ENCODE measurements at regions not wholly inside any gene's neighbourhood (a gene's known extent, or its start where the extent isn't known, plus 50 kb on each side); places are given as distances from the start of the nearest gene placed in this dataset.

- ATAC-seq (ENCODE audit: low read depth) (peak; percentile 86), DNase-seq (ENCODE audit: low spot score) (no peak)
- Histone ChIP-seq H3K27me3 (ENCODE audit: insufficient read depth, poor library complexity, severe bottlenecking) (peaks cover 1% of the 10 kb centered on the region), H3K4me3 (ENCODE audit: severe bottlenecking) (no peak overlapping the region), H3K36me3 (ENCODE audit: low read depth) (no peaks in the 10 kb centered on the region), H3K4me1 (ENCODE audit: insufficient read depth, poor library complexity, severe bottlenecking) (peaks cover 9% of the 10 kb centered on the region), H3K9me3 (ENCODE audit: severe bottlenecking) (no peaks in the 10 kb centered on the region), H3K27ac (ENCODE audit: poor library complexity, severe bottlenecking) (no peak overlapping the region)
- TF ChIP-seq, protein P1, sequence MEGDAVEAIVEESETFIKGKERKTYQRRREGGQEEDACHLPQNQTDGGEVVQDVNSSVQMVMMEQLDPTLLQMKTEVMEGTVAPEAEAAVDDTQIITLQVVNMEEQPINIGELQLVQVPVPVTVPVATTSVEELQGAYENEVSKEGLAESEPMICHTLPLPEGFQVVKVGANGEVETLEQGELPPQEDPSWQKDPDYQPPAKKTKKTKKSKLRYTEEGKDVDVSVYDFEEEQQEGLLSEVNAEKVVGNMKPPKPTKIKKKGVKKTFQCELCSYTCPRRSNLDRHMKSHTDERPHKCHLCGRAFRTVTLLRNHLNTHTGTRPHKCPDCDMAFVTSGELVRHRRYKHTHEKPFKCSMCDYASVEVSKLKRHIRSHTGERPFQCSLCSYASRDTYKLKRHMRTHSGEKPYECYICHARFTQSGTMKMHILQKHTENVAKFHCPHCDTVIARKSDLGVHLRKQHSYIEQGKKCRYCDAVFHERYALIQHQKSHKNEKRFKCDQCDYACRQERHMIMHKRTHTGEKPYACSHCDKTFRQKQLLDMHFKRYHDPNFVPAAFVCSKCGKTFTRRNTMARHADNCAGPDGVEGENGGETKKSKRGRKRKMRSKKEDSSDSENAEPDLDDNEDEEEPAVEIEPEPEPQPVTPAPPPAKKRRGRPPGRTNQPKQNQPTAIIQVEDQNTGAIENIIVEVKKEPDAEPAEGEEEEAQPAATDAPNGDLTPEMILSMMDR (IDR thresholded peaks at IDR 0.05; ENCODE audit: poor library complexity, severe bottlenecking) = no peak
Measured at GRCh38 chr6:168828800-168829199, 387.8 kb downstream of the SMOC2 start.

- Histone ChIP-seq H3K4me3 (ENCODE audit: severe bottlenecking) (no peak overlapping the region), H3K9me3 (ENCODE audit: severe bottlenecking) (no peaks in the 10 kb centered on the region), H3K4me1 (ENCODE audit: insufficient read depth, poor library complexity, severe bottlenecking) (peaks cover 9% of the 10 kb centered on the region), H3K27ac (ENCODE audit: poor library complexity, severe bottlenecking) (no peak overlapping the region), H3K27me3 (ENCODE audit: insufficient read depth, poor library complexity, severe bottlenecking) (no peaks in the 10 kb centered on the region), H3K36me3 (ENCODE audit: low read depth) (no peaks in the 10 kb centered on the region)
- DNase-seq (ENCODE audit: low spot score) (no peak), ATAC-seq (ENCODE audit: low read depth) (no peak)
- TF ChIP-seq, protein P1 (IDR thresholded peaks at IDR 0.05; ENCODE audit: poor library complexity, severe bottlenecking) = no peak
Measured at GRCh38 chr6:168828035-168828434, 387.1 kb downstream of the SMOC2 start.

- Histone ChIP-seq H3K27me3 (ENCODE audit: insufficient read depth, poor library complexity, severe bottlenecking) (no peaks in the 10 kb centered on the region), H3K36me3 (ENCODE audit: low read depth) (no peaks in the 10 kb centered on the region), H3K9me3 (ENCODE audit: severe bottlenecking) (no peaks in the 10 kb centered on the region), H3K4me1 (ENCODE audit: insufficient read depth, poor library complexity, severe bottlenecking) (peaks cover 9% of the 10 kb centered on the region), H3K4me3 (ENCODE audit: severe bottlenecking) (no peak overlapping the region), H3K27ac (ENCODE audit: poor library complexity, severe bottlenecking) (no peak overlapping the region)
- DNase-seq (ENCODE audit: low spot score) (no peak), ATAC-seq (ENCODE audit: low read depth) (no peak)
- TF ChIP-seq, protein P1 (IDR thresholded peaks at IDR 0.05; ENCODE audit: poor library complexity, severe bottlenecking) = no peak
Measured at GRCh38 chr6:168827586-168827871, 386.5 kb downstream of the SMOC2 start.

DNA sequence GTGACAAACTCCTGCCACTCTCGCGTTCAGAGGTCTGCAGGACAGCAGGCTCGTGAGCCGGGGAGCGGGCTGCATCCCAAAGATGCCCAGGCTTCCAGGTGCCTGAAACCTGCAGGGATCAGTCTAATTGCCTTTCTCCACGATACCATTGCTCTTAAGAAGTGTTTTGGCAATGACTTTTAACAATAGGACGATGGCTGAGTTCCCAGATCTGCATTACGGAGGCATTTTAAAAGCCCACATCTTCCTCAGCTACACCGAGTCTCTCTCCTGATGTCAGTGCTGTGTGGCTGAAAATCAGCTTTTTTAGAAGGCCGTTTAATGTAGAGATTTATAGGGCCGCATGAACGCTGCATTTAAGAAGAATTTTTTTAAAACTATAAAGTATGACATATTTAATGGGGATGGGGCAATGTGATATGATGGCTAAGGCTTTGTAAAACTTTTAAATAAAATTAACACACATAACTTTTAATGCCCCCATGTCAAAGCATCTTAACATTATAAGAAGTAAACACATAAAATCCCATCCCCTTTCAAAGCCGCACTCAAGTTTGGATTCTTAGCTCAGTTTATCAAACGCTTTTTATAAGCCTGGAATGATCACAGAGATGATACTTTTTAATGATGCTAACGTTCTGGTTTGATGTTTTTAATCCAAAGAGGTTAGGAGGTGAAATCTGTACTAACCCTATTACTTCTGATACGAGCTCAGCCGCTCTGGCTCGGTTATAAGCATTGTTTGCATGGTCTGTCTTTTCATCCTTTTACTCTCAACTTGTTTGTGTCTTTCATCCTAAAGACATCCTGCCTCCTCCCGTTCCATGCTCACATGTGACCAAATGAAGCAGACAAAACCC lies 386.0 kb downstream of the SMOC2 start:
- ATAC-seq (ENCODE audit: low read depth) = no peak
- no peak overlapping the region for H3K4me3 ChIP-seq (ENCODE audit: severe bottlenecking)
- no peak for DNase-seq (ENCODE audit: low spot score)
- H3K4me1 ChIP-seq (ENCODE audit: insufficient read depth, poor library complexity, severe bottlenecking) = peaks cover 9% of the 10 kb centered on the region
- H3K36me3 ChIP-seq (ENCODE audit: low read depth) = no peaks in the 10 kb centered on the region
- TF ChIP-seq, protein P1 (IDR thresholded peaks at IDR 0.05; ENCODE audit: poor library complexity, severe bottlenecking) = no peak
- H3K27ac ChIP-seq (ENCODE audit: poor library complexity, severe bottlenecking) = no peak overlapping the region
- H3K9me3 ChIP-seq (ENCODE audit: severe bottlenecking) = no peaks in the 10 kb centered on the region
- H3K27me3 ChIP-seq (ENCODE audit: insufficient read depth, poor library complexity, severe bottlenecking) = no peaks in the 10 kb centered on the region

- DNase-seq (ENCODE audit: low spot score) (no peak), ATAC-seq (ENCODE audit: low read depth) (no peak)
- TF ChIP-seq, protein P1 (IDR thresholded peaks at IDR 0.05; ENCODE audit: poor library complexity, severe bottlenecking) = no peak
Measured at GRCh38 chr6:168826078-168826390, 385.1 kb downstream of the SMOC2 start.

More at GRCh38 chr6:168826078-168826390, 385.1 kb downstream of the SMOC2 start:
- H3K36me3 ChIP-seq (ENCODE audit: low read depth) = no peaks in the 10 kb centered on the region
- no peak overlapping the region for H3K4me3 ChIP-seq (ENCODE audit: severe bottlenecking)
- H3K4me1 ChIP-seq (ENCODE audit: insufficient read depth, poor library complexity, severe bottlenecking) = peaks cover 9% of the 10 kb centered on the region
- no peaks in the 10 kb centered on the region for H3K27me3 ChIP-seq (ENCODE audit: insufficient read depth, poor library complexity, severe bottlenecking)
- no peaks in the 10 kb centered on the region for H3K9me3 ChIP-seq (ENCODE audit: severe bottlenecking)
- no peak overlapping the region for H3K27ac ChIP-seq (ENCODE audit: poor library complexity, severe bottlenecking)

Data from RWPE2 (cell line).